SU-DHL-6 (cell line): ENCODE measurements at regions not wholly inside any gene's neighbourhood (a gene's known extent, or its start where the extent isn't known, plus 50 kb on each side); places are given as distances from the start of the nearest gene placed in this dataset.

Source experiments
- H2AFZ ChIP-seq: fragments of 200-600 bp; sonication (generic); 2 replicates; pipeline ENCODE4 v1.6.1; 2014; ENCODE audit warnings: low read depth, mild to moderate bottlenecking, moderate library complexity, mixed read lengths, antibody characterized with exemption, low read length; ENCODE audit not compliant: severe bottlenecking
- H3F3A ChIP-seq: fragments of 200-600 bp; shearing (Covaris generic); 2 replicates; pipeline ENCODE4 v1.6.0; 2016; ENCODE audit warnings: antibody characterized with exemption, mild to moderate bottlenecking; ENCODE audit not compliant: insufficient read depth
- H3K27ac ChIP-seq: fragments of 200-600 bp; sonication (generic); 2 replicates; pipeline ENCODE4 v1.5.1; 2016; ENCODE audit warnings: low read depth, mild to moderate bottlenecking, low read length, moderate library complexity, mixed read lengths
- H3K27me3 ChIP-seq: fragments of 200-600 bp; sonication (generic), shearing (Covaris generic); 2 replicates; pipeline ENCODE4 v1.6.0; 2014; ENCODE audit warnings: mild to moderate bottlenecking, low read length
- H3K36me3 ChIP-seq: fragments of 200-600 bp; sonication (generic); 2 replicates; pipeline ENCODE4 v1.6.1; 2014; ENCODE audit warnings: mild to moderate bottlenecking, low read length, mixed read lengths
- H3K4me2 ChIP-seq: fragments of 300-600, 200-600 bp; shearing (Covaris generic), sonication (generic); 2 replicates; pipeline ENCODE4 v1.6.0; 2014; ENCODE audit warnings: low read length, low read depth, mild to moderate bottlenecking; ENCODE audit not compliant: poor library complexity, severe bottlenecking
- H3K4me3 ChIP-seq: fragments of 200-600 bp; sonication (generic); 2 replicates; pipeline ENCODE4 v1.5.1; 2014; ENCODE audit warnings: antibody characterized with exemption, low read length, mild to moderate bottlenecking, mixed read lengths; ENCODE audit not compliant: insufficient read depth, poor library complexity, severe bottlenecking
- H3K79me2 ChIP-seq: fragments of 200-600 bp; sonication (generic); 2 replicates; pipeline ENCODE4 v1.6.1; 2014; ENCODE audit warnings: mild to moderate bottlenecking, low read length, moderate library complexity; ENCODE audit not compliant: insufficient read depth
- H3K9ac ChIP-seq: fragments of 200-600 bp; sonication (generic); 2 replicates; pipeline ENCODE4 v1.7.0; 2014; ENCODE audit warnings: mild to moderate bottlenecking, low read length
- H3K9me2 ChIP-seq: fragments of 200-600 bp; sonication (generic); replicated peaks from 2 replicates; pipeline ENCODE4 v1.6.1; 2014; ENCODE audit warnings: low read length; ENCODE audit not compliant: insufficient read depth
- H3K9me3 ChIP-seq: fragments of 200-600 bp; sonication (generic); 2 replicates; pipeline ENCODE4 v1.6.1; 2014; ENCODE audit warnings: low read length, mixed read lengths; ENCODE audit not compliant: insufficient read depth
- H4K20me1 ChIP-seq: fragments of 200-600 bp; sonication (generic); 2 replicates; pipeline ENCODE4 v1.6.1; 2014; ENCODE audit warnings: low read depth, mild to moderate bottlenecking, antibody characterized with exemption, low read length, moderate library complexity, mixed read lengths
- CTCF ChIP-seq: fragments of 200-600 bp; sonication (generic); IDR thresholded peaks from one replicate; pipeline ENCODE4 v1.5.1; 2017; ENCODE audit warnings: antibody characterized with exemption, mild to moderate bottlenecking, low read length, moderate library complexity; ENCODE audit not compliant: insufficient read depth, poor library complexity, severe bottlenecking
- EZH2phosphoT487 ChIP-seq: fragments of 200-600 bp; sonication (generic), shearing (Covaris generic); conservative IDR thresholded peaks from 2 replicates; pipeline ENCODE4 v1.6.1; 2018; ENCODE audit warnings: mild to moderate bottlenecking, antibody characterized with exemption, low read length, moderate library complexity, mixed read lengths

GRCh38 chr17:14690704-14691103 lies 389.8 kb downstream of the HS3ST3B1 start:
- Histone ChIP-seq H3K4me2 (no peak overlapping the region), H4K20me1 (no peaks in the 10 kb centered on the region), H3F3A (no peaks in the 10 kb centered on the region), H3K9ac (no peak overlapping the region), H2AFZ (no peak overlapping the region), H3K9me3 (no peaks in the 10 kb centered on the region), H3K9me2 (no peaks in the 10 kb centered on the region), H3K79me2 (no peaks in the 10 kb centered on the region), H3K4me3 (no peak overlapping the region), H3K27ac (no peak overlapping the region), H3K36me3 (no peaks in the 10 kb centered on the region), H3K27me3 (no peaks in the 10 kb centered on the region)
- no peak for TF ChIP-seq EZH2phosphoT487
- no peak for TF ChIP-seq CTCF

GRCh38 chr17:14688134-14688533 lies 387.3 kb downstream of the HS3ST3B1 start:
- Histone ChIP-seq H3K27ac (no peak overlapping the region), H3K9ac (no peak overlapping the region), H2AFZ (no peak overlapping the region), H3K9me3 (no peaks in the 10 kb centered on the region), H3K36me3 (no peaks in the 10 kb centered on the region), H3K4me2 (no peak overlapping the region), H3K9me2 (no peaks in the 10 kb centered on the region), H4K20me1 (no peaks in the 10 kb centered on the region), H3K27me3 (no peaks in the 10 kb centered on the region), H3K4me3 (no peak overlapping the region), H3K79me2 (no peaks in the 10 kb centered on the region), H3F3A (no peaks in the 10 kb centered on the region)
- TF ChIP-seq CTCF, result no peak
- TF ChIP-seq EZH2phosphoT487, result no peak

- H3K27me3 ChIP-seq, result no peaks in the 10 kb centered on the region
- no peak overlapping the region for H3K4me2 ChIP-seq
- H3K79me2 ChIP-seq, result no peaks in the 10 kb centered on the region
- TF ChIP-seq EZH2phosphoT487 (no peak), CTCF (no peak)
- no peak overlapping the region for H3K27ac ChIP-seq
- H2AFZ ChIP-seq, result no peak overlapping the region
- no peak overlapping the region for H3K9ac ChIP-seq
- H3F3A ChIP-seq, result no peaks in the 10 kb centered on the region
- no peak overlapping the region for H3K4me3 ChIP-seq
- no peaks in the 10 kb centered on the region for H3K9me2 ChIP-seq
- no peaks in the 10 kb centered on the region for H3K9me3 ChIP-seq
- H4K20me1 ChIP-seq, result no peaks in the 10 kb centered on the region
- H3K36me3 ChIP-seq, result no peaks in the 10 kb centered on the region
These were observed 371.9 kb downstream of the HS3ST3B1 start for GRCh38 chr17:14672830-14673229.

GRCh38 chr17:14670861-14671260 lies 370.0 kb downstream of the HS3ST3B1 start:
- H2AFZ ChIP-seq, result no peak overlapping the region
- TF ChIP-seq CTCF (no peak), EZH2phosphoT487 (no peak)
- no peaks in the 10 kb centered on the region for H3K36me3 ChIP-seq
- no peak overlapping the region for H3K27ac ChIP-seq
- H3K9me2 ChIP-seq, result no peaks in the 10 kb centered on the region
- H4K20me1 ChIP-seq, result no peaks in the 10 kb centered on the region
- H3K79me2 ChIP-seq, result no peaks in the 10 kb centered on the region
- H3K4me2 ChIP-seq, result no peak overlapping the region
- H3K27me3 ChIP-seq, result 0 out of 2 replicates have a peak, but pooled peaks cover 2% of the 10 kb centered on the region
- H3F3A ChIP-seq, result no peaks in the 10 kb centered on the region
- H3K4me3 ChIP-seq, result no peak overlapping the region
- no peak overlapping the region for H3K9ac ChIP-seq
- H3K9me3 ChIP-seq, result no peaks in the 10 kb centered on the region
